ENCODE measurements at regions not wholly inside any gene's neighbourhood (a gene's known extent, or its start where the extent isn't known, plus 50 kb on each side); places are given as distances from the start of the nearest gene placed in this dataset.

DNA sequence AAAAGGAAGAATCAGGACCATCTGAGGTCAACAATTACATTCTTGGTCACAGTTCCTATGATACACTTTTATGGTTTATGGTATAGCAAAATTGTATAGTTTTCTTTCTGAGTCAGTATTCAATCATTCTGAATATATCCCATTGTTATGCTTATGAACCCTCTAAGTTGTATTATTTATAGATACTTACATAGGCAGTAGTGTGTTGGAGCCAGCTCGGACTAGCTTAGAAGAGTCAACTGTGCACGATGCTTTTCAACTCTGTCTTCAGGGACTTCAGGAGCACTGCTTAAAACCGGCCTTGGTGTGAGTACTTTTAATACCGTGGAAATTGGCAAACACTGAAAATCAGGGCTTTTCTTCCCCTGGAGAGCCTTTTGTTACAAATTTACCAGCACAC, 215.7 kb downstream of the IKZF2 start (continued):
- no peak for TF ChIP-seq ZNF462 (CRISPR knock-in tag; IDR thresholded peaks at IDR 0.05)
- TF ChIP-seq ZNF114 (CRISPR knock-in tag; IDR thresholded peaks at IDR 0.05) = no peak
- no peak for TF ChIP-seq STAT1 (IDR thresholded peaks at IDR 0.05; ENCODE audit: unreplicated experiment)
- no peak for TF ChIP-seq ZNF331 (CRISPR knock-in tag; IDR thresholded peaks at IDR 0.05; ENCODE audit: low read depth)
- TF ChIP-seq POLR2AphosphoS5 (IDR thresholded peaks at IDR 0.05; ENCODE audit: low read depth) = no peak
- TF ChIP-seq EZH2phosphoT487 (IDR thresholded peaks at IDR 0.05; ENCODE audit: unreplicated experiment) = no peak
- no peak for TF ChIP-seq ETS1 (IDR thresholded peaks at IDR 0.05)

- no peak for ATAC-seq
- H3K36me3 ChIP-seq (ENCODE audit: insufficient read depth) = no peaks in the 10 kb centered on the region
- H3K9me2 ChIP-seq (ENCODE audit: insufficient read depth) = peaks cover 18% of the 10 kb centered on the region; the same call in 1 of the 2 replicates
- no peak for DNase-seq (ENCODE audit: low spot score)
- H3K27ac Mint-ChIP-seq = no peak overlapping the region
- no peak overlapping the region for H2AFZ ChIP-seq
- no peak overlapping the region for H3K4me3 ChIP-seq
- H3K27me3 Mint-ChIP-seq (ENCODE audit: insufficient read depth, low read depth, poor library complexity) = peaks cover 1% of the 10 kb centered on the region
- no peaks in the 10 kb centered on the region for H3K79me2 ChIP-seq (replicated peaks; ENCODE audit: insufficient read depth)
- H3K27ac ChIP-seq (ENCODE audit: low read depth) = no peak overlapping the region
- H3K9me3 Mint-ChIP-seq = no peaks in the 10 kb centered on the region
- H4K20me1 ChIP-seq (replicated peaks; ENCODE audit: insufficient read depth) = no peaks in the 10 kb centered on the region
- no peak overlapping the region for H3K4me3 Mint-ChIP-seq
- no peaks in the 10 kb centered on the region for H3F3A ChIP-seq (replicated peaks; ENCODE audit: low read depth)
- H3K27me3 ChIP-seq (ENCODE audit: insufficient read depth) = no peaks in the 10 kb centered on the region
- H3K4me2 ChIP-seq = no peak overlapping the region
- H3K4me1 ChIP-seq (ENCODE audit: insufficient read depth) = no peaks in the 10 kb centered on the region
- no peaks in the 10 kb centered on the region for H3K36me3 Mint-ChIP-seq (ENCODE audit: low read depth)
- peaks cover 2% of the 10 kb centered on the region; the same call in 2 of the 3 replicates for H3K4me1 Mint-ChIP-seq
- TF ChIP-seq, protein P1, sequence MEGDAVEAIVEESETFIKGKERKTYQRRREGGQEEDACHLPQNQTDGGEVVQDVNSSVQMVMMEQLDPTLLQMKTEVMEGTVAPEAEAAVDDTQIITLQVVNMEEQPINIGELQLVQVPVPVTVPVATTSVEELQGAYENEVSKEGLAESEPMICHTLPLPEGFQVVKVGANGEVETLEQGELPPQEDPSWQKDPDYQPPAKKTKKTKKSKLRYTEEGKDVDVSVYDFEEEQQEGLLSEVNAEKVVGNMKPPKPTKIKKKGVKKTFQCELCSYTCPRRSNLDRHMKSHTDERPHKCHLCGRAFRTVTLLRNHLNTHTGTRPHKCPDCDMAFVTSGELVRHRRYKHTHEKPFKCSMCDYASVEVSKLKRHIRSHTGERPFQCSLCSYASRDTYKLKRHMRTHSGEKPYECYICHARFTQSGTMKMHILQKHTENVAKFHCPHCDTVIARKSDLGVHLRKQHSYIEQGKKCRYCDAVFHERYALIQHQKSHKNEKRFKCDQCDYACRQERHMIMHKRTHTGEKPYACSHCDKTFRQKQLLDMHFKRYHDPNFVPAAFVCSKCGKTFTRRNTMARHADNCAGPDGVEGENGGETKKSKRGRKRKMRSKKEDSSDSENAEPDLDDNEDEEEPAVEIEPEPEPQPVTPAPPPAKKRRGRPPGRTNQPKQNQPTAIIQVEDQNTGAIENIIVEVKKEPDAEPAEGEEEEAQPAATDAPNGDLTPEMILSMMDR (conservative IDR thresholded peaks at IDR 0.05; ENCODE audit: low read depth in 2 of 2) = no peak
- TF ChIP-seq, protein P2, sequence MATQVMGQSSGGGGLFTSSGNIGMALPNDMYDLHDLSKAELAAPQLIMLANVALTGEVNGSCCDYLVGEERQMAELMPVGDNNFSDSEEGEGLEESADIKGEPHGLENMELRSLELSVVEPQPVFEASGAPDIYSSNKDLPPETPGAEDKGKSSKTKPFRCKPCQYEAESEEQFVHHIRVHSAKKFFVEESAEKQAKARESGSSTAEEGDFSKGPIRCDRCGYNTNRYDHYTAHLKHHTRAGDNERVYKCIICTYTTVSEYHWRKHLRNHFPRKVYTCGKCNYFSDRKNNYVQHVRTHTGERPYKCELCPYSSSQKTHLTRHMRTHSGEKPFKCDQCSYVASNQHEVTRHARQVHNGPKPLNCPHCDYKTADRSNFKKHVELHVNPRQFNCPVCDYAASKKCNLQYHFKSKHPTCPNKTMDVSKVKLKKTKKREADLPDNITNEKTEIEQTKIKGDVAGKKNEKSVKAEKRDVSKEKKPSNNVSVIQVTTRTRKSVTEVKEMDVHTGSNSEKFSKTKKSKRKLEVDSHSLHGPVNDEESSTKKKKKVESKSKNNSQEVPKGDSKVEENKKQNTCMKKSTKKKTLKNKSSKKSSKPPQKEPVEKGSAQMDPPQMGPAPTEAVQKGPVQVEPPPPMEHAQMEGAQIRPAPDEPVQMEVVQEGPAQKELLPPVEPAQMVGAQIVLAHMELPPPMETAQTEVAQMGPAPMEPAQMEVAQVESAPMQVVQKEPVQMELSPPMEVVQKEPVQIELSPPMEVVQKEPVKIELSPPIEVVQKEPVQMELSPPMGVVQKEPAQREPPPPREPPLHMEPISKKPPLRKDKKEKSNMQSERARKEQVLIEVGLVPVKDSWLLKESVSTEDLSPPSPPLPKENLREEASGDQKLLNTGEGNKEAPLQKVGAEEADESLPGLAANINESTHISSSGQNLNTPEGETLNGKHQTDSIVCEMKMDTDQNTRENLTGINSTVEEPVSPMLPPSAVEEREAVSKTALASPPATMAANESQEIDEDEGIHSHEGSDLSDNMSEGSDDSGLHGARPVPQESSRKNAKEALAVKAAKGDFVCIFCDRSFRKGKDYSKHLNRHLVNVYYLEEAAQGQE (IDR thresholded peaks at IDR 0.05; ENCODE audit: unreplicated experiment) = no peak
- TF ChIP-seq CREB1 (CRISPR knock-in tag; IDR thresholded peaks at IDR 0.05; ENCODE audit: low read depth) (no peak), ZNF331 (CRISPR knock-in tag; IDR thresholded peaks at IDR 0.05; ENCODE audit: low read depth) (no peak), EZH2 (IDR thresholded peaks at IDR 0.05; ENCODE audit: low read depth, unreplicated experiment) (no peak), JUNB (IDR thresholded peaks at IDR 0.05; ENCODE audit: unreplicated experiment) (no peak), ZNF114 (CRISPR knock-in tag; IDR thresholded peaks at IDR 0.05) (no peak), ETS1 (IDR thresholded peaks at IDR 0.05) (no peak)
These were observed 220.1 kb downstream of the IKZF2 start for GRCh38 chr2:212931271-212931670.

Measured in GM23338 (cell line).